ENCODE measurements at regions not wholly inside any gene's neighbourhood (a gene's known extent, or its start where the extent isn't known, plus 50 kb on each side); places are given as distances from the start of the nearest gene placed in this dataset.
"Not testable (repeated sequence)": the region's sequence is repeated elsewhere in the genome, so short reads cannot be mapped to it uniquely, and the experiment has no call there.

DNA sequence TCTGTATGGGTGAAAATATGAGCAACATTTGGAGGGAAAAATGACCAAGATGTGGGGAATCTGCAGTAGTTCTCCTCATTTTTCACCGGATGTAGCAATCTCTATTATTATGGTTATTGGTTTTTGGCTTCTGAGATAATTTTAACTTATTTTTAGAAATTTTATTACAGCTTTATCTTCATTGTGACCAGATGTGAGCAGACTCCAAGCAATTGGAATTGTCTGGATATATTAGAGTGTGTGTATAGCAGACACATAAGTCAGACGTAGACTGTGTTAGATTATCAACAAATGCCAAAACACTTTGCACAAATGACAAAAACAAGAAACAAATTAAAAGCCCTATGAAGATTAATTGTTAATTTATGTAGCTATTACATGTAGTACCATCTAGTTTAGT lies 249.1 kb downstream of the DNAJB9 start:
- no peak for DNase-seq

DNA sequence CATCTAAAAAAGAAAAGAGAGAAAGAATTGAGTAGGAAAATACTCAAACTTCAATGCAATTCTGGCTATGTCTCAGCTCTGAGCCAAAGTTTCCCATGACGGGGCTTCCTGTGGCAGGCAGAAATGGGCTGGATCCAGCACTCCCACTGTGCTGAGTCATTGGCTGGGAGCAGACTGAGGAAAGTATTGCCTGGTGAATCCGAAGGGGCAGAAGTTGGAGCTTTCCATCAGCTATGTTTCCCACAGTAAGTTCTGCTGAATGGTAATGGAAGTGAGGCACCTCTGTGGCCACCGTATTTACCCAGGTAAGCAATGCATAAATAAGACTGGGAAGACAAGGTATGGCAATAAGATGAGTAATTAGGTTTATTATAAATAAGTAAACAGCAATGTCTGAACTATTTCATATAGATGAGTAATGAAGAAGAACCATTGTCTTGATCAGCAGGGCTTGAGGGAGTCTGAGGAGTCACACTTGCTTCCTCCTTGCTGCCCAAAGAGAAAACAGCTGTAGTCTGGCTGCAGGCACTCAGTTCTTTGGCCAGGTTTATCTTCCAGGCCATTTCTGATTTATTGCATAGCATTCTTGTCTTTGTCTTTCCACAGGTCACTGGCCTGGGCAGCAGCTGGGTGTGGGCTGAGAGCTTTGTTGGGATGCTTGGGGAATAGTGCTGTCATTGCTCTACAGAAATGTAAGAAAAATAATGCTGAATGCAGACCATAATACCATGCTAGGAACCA lies 255.3 kb downstream of the DNAJB9 start:
- DNase-seq: no peak

DNA sequence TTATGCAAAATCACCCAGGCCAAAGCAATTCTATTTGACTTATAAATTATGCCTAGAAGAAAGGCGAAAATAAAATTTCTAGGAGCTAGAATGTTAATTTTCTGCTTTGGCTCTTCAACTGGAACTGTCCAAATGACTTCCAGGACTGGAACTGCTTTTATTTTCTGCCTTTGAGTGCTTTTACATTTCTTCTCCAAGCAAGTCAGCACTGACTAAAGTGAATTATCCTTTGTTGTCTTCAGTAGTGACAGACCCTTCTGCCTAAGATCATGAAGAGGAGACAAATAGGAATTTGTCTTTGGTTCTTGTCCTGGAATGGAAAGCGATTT lies 255.9 kb downstream of the DNAJB9 start:
- no peak for DNase-seq

DNA sequence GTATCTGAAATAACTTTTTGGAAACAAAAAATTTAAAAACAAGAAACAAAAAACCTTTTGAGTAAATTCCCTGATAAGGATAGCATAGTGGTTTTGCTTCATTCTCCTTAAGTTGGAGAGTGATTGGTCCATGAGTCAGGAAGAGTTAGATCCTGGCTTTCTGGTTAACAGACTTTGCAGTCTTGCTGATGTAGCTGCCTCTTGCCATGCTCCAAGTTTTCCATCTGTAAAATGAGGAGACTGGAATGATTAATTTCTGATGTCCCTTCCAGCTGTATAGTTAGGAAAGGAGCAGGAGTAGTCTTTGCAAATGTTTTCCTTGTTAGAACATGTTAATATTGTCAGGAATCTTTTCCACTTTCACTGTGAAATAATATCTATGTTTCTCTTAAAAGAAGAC lies 266.6 kb downstream of the DNAJB9 start:
- no peak for DNase-seq

DNA sequence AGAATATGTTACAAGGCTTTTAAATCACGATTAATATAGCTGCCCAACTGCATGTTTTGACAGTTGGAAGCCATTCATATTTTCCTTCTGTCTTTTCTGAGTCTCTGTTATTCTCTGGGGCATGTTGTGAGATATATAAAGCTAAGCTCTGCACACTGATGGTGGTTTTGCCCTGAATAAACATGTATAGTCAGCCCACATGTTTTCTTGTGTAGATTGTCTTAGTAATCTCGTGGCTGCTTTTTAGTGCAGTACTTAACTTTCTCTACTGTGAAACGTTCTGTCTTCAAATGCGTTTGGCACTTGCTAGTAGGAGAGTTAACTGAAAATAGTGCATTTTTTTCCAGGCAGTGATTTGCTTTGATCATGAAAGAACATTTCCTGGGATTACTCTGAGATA lies 268.5 kb downstream of the DNAJB9 start:
- no peak for DNase-seq

DNA sequence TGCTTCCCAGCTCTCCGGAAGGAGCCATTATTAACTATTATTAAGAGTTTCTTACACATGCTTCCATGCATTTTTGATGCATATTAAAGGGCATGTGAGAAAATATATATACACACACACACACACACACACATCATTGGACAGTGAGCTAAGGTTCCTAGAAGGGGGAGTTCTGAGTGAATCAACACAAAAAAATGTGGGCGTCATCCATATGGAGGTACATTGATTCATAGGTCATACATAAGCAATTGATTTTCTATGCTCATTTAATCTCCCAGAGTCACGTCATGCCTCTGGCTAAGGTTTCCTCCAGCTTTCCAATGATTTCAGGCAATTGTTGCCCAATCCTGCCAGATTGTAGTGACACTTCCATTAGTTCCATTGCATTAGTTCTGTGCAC lies 269.4 kb downstream of the DNAJB9 start:
- no peak for DNase-seq

DNA sequence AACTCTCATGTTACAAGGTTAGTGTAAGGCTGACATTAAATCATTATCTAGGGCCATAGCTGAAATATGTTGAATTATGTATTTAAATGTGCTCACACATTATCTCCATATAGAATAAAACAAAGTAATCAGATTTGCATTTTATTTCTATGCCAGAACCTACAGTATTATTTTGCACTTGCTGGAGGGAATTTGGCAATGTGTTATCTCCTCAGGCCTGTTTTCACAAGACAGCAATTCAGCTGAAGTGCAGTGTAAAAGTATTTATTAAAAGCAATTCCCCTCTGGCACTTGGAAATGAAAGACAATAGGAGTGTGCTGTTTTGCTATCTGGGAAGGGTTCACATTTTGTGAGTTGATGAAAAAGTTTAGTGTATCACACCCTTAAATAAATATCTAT lies 276.3 kb downstream of the DNAJB9 start:
- DNase-seq: no peak

DNA sequence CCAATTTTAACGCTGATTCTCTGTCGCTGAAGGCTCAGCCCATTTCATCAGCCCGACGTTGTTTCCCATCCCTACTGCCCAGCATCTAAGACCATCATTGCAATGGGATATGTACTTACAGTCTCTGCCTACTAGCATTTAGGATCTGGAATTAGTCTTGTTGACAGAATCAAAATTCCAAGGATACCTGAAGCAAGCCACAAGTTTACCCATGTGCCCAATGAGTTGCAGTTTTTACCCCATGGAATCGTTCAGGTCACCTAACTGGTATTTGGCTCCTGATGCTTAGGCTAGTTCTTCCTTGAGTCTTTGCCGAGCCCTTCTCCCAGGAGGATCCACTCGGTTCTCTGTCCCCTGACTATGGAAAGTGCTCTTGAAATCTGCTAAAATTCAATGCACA lies 276.8 kb downstream of the DNAJB9 start:
- no peak for DNase-seq

DNA sequence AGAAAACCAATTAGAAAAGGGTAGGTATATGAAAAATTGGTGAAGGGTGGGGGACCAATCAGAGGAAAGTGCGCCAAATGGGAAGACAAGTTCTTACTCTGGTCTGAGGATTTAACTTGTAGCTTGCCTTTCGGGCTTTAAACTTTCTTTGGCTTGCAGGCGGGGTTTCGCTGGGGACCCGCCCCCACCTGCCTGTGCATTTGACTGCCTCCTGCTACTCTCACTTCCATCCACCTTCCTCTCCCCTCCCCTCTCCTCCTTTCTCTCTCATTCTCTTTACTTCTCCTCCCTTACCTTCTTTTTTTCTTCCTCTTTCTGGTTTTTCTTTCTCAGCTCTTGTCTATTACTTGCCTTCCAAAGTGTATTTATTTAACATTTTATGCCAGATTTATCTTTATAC lies 278.8 kb downstream of the DNAJB9 start:
- DNase-seq: no peak

DNA sequence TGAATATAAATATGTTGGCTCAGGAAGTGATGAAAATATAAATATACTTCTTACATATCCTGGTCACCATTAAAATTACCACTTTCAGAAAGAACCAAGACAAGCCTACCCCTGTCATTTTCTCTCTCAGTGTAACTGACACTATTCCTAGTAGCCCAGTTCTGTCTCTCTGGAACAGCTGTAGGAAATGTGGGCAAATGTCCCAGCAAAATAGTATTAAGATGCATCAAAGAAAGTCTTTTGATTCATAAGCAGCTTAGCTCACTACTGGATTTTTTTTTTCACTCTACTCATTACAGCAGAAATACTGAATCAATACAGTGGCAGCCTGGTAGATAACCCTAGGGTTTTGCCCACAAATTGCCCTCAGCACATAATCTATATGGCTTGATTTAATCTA lies 290.9 kb downstream of the DNAJB9 start:
- no peak for DNase-seq

DNA sequence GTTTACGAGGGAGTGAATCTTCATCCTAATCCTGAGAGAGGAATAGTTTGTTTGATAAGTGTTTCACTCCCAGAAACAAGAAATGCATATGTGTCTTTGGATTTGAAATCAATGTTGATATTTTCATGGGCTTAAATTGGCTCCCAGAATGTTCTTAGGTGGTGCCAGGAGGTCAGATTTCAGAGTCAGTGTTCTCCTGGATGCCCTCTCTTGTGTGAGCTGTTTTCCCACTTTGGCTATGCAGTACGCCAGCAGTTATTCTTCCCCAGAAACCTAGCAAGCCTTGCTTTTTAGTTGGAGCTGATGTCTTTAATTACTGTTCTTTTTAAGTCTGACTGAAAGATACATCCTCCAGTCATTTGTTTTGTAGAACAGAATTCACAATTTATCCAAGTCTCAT lies 291.4 kb downstream of the DNAJB9 start:
- DNase-seq: no peak

DNA sequence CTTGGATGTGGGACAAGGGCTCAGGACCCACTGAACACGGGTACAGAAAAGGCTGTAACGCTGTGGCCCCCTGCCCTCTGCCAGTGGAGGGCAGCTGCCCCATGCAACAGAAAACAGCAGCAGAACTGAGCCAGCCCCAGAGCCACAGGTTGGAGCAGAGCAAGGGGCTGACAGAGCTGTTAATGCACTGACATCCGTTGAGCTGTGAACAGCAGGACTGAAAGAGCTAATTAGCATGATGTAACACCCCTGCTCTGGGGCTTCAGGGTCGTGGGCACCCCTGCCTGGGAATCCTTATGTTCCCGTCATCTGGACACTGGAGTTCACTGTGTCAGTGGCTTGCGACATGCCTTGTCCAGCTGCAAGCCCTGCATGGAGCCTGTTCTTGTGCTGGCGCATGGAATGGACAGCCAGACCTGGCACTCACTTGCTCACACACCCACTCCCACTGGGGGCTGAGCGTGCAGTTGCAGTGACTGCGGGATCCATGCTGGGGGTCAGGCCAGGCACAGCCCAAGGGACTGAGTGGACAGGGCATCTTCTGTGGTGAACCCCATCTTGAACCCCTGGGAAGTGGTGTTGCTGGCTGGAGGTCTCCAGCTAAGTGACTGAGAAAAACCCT lies 293.7 kb downstream of the DNAJB9 start:
- no peak for DNase-seq

DNA sequence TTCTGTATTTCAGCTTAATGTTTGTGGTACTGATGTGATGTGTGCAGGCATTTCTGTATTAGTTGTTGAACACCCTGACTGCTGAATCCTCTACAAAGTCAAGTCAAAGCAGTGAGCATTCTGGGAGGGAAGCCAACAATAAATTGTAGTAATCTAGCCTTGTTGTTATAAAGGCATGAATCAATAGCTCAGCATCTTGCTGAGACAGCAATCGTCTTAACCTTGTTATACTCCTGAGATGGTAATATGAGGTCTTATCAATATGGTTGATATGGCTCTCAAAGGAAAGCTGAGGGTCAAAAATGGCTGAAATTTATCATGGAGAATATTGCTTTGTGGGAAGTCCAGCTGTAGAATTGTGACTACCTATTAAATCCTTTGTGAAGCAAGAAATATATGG lies 299.4 kb downstream of the DNAJB9 start:
- DNase-seq: no peak

DNA sequence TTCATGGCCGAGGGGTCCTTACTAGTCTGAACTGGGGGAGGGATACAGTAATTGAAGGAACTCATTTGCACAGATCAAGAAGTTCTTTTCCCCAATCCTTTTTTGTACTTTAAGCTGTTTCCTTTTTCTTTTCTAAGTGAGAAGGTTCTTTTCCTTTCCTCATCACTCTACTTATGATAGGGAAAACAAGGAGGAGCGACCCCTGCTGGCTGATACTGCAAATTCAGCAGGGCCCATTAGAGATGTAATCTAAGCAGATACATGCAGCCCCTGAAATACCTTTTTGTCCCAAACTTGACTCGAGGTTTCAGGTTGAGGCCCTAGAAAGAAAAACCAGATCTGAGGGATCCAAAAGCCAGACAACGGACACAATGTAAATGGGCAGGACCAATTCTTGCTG lies 305.5 kb downstream of the DNAJB9 start:
- no peak for DNase-seq

DNA sequence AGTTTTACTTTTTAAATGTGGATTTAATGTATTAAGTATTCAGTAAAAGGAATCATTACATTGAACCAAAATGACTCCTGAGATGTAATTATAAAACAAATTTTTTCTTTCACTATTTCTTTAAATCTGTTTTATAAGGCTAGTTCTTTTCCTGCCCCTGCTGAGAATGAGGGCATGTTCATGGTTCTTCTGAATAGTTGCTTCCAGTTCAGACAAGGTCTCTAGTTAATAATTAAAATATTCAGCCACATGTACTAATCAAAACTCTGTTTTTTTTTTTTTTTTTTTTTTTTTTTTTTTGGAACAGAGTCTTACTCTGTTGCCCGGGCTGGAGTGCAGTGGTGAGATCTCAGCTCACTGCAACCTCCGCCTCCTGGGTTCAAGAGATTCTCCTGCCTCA lies 321.2 kb downstream of the DNAJB9 start:
- DNase-seq: no peak

DNA sequence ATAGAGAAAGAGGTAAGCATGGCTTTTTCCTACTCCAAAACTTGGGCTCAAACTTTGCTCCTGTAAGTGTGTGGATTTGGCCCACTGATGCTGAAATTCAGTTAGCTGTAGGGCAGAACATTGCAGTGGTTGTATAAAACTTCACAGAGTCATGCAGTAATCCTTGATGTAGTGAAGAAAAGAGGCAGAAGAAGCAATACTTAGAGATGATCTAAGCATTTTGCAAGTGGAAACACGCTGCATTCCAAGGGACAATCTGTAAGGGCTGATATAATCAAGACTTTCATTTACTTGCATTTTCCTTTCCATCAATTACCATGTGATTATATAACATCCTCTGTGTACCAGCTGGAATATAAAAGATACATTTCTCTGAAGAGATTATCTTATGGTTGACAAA lies 338.8 kb downstream of the DNAJB9 start:
- DNase-seq: no peak

DNA sequence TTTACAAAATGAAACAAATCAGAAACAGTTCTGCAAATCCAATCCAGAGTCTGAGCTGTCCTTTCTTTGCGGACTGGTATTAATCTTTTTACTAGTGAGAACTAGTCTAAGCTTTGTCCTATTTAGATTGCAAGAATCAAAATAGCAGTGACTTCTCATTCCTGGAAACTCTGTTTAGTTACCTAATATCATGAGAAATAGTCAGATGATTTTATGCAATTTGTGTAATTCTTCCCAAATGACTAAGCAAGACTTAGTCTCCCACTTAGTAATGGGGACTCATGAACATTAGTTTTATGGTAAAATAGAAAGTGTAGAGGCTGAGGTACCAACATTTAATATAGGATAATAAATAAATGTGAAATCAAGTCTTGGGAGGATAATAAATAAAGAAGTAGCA lies 341.3 kb downstream of the DNAJB9 start:
- DNase-seq: no peak

DNA sequence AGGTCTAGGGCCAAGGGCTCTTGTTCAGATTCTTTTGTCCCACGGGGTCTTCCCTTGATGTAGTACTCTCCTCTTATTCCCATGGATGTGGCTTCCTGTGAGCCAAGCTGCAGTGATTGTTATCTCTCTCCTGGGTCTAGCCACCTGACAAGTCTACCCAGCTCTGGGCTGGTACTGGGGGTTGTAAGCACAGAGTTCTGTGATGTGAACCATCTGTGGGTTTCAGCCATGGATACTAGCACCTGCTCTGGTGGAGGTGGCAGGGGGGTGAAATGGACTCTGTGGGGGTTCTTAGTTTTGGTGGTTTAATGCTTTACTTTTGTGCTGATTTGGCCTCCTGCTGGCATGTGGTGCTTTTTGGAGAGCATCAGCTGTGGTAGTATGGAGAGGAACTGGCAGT lies 350.8 kb downstream of the DNAJB9 start:
- DNase-seq: no peak

DNA sequence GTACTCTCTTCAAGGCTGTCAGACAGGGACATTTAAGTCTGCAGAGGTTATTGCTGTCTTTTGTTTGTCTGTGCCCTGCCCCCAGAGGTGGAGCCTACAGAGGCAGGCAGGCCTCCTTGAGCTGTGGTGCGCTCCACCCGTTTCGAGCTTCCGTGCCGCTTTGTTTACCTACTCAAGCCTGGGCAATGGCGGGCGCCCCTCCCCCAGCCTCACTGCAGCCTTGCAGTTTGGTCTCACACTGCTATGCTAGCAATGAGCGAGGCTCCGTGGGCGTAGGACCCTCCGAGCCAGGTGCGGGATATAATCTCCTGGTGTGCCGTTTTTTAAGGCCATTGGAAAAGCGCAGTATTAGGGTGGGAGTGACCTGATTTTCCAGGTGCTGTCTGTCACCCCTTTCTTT lies 373.4 kb downstream of the DNAJB9 start:
- not testable (repeated sequence) for DNase-seq

DNA sequence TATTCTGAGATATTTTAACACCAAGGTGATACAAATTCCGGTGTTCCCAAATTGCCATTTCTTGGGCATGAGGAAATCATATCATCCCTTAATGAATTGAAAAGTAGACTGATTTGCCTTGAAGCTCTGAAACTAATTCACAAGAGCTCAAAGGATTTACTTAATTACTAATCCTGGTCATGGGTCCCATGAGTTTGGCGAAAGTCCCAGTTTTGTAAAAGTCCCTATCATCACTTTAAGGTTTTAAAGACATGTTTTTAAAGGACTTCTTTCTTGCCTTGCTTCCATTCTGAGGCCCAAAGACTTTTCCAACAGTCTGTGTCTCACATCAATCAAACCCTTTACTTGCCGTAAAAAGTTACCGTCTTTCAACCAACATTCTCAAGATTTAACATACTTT lies 377.9 kb downstream of the DNAJB9 start:
- DNase-seq: no peak

DNA sequence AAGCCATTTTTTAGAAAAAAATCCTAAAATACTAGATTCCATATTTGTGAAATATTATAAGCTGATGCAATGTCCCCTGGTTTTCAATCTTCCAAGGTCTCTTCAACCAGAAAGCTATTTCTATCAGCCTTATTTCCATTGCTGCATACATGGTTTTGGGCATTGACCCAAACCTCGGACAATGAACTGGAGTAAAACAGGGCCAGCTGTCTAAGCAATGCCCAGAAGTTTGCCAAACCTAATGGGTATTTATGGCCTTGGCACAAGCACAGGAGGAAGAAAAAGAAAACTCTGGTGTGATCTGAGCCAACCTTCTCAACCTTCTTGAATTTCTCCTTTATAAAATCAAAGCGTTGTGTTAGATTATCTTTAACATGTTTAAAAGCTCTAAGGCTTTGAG lies 402.3 kb downstream of the DNAJB9 start:
- no peak for DNase-seq

DNA sequence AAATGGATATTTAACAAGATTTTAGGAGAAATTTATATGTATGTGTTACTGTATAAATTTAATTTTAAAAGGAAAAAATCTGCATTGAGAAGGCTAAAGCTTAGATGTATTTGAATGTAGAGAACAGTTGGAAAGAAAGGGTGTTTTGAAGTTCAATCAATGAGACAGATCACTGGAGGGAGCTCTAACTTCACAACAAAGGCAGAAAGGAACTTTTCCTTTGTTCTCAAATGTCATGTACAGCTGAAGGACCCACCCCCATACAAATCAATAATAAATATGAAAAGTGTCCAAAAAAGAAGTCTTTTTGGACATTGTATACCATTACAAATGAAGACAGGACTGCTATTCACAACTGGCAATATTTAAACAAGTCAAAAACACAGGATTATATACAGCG lies 403.4 kb downstream of the DNAJB9 start:
- DNase-seq: no peak

DNA sequence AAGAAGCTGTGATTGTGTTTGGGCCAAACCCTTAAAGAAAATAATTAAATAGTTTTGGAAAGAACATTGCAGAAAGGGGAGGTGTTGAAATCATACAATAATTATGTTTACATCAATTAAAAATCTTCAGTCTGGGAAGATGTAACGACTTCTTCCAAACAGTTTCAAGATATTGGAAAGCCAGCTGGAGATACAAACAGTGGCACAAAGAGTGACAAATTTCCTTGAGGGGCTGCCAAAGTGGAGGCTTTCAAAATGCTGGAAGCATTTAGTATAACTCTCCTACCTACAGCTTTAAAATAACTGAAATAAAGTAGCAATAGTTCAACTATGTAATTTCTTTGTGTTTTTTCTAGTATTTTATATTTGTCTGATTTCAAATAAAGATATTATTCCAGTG lies 405.0 kb downstream of the DNAJB9 start:
- DNase-seq: no peak

DNA sequence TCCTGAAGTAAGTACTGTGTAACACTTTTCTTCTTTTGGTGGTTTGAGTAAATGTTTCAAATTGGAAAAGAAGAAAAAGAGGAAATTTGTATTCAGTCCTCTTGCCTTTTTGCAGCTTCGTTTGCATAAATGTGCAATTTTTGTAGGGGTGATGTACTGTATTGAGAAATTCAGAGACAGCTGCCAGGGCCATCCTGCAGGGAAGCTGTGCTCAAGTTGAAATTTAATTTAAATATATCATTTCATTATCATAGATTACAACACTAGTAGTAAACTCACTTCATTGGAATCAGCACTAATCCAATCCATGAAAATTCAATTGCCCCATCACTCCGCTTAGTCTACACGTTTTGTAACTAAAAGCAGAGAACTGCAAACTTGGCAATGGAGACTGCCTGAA lies 415.4 kb downstream of the DNAJB9 start:
- no peak for DNase-seq

DNA sequence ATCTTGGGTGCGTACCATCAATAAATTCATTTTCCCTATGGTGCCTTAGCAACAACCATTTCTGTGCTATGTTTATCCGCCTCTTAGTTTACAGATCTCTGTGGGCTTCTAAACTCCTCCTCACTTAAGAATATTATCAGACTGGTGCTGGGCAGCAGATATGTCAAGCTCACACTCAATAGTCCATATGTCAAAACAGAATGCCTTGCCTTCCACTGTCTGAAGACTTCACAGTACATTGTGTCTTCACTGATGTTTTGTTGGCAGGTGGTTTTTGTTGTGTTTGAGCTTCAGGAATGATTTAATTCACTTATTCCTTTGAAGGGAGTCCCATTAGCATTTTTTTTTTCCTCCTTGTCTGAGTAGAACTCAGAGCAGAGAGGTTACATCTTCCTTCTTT lies 419.6 kb downstream of the DNAJB9 start:
- no peak for DNase-seq
